Thymus (tissue), 11 donors: ENCODE measurements at regions not wholly inside any gene's neighbourhood (a gene's known extent, or its start where the extent isn't known, plus 50 kb on each side); places are given as distances from the start of the nearest gene placed in this dataset.

Source experiments
- DNase-seq, 9 donors: peaks; one replicate each; pipeline ENCODE4 v3.0.0-alpha.2; 2013; ENCODE audit warnings: low spot score in 9 of 9, low read depth in 6 of 9, missing footprints in 1 of 9
- H3K27ac ChIP-seq, 2 donors: one replicate each; pipeline ENCODE4 v1.5.1; 2013; ENCODE audit warnings: control low read depth in 1 of 2, low read depth in 1 of 2, low read length in 1 of 2, mild to moderate bottlenecking in 1 of 2, moderate library complexity in 1 of 2
- H3K27me3 ChIP-seq, 2 donors: one replicate each; pipeline ENCODE4 v1.5.1; 2013; ENCODE audit warnings: low read length in 1 of 2; ENCODE audit not compliant: control insufficient read depth in 2 of 2, insufficient read depth in 1 of 2
- H3K36me3 ChIP-seq, 2 donors: one replicate each; pipeline ENCODE4 v1.5.1; 2013; ENCODE audit warnings: low read length in 1 of 2, mild to moderate bottlenecking in 1 of 2, moderate library complexity in 1 of 2; ENCODE audit not compliant: control insufficient read depth in 2 of 2, insufficient read depth in 2 of 2
- H3K4me1 ChIP-seq, 2 donors: one replicate each; pipeline ENCODE4 v1.5.1; 2013; ENCODE audit warnings: low read length in 2 of 2; ENCODE audit not compliant: control insufficient read depth in 2 of 2, insufficient read depth in 2 of 2
- H3K4me3 ChIP-seq, 2 donors: one replicate each; pipeline ENCODE4 v1.5.1; 2013; ENCODE audit warnings: low read length in 2 of 2, control low read depth in 1 of 2, mild to moderate bottlenecking in 1 of 2
- H3K9me3 ChIP-seq, 2 donors: one replicate each; pipeline ENCODE4 v1.5.1; 2013; ENCODE audit warnings: low read length in 1 of 2, mild to moderate bottlenecking in 1 of 2; ENCODE audit not compliant: control insufficient read depth in 2 of 2, insufficient read depth in 1 of 2
- WGBS: extraction: QIAGEN DNeasy Blood & Tissue Kit; methylation state at CpG from one replicate; pipeline ENCODE4 v1.1.7; 2013; 5-methylcytosine and 5-hydroxymethylcytosine counted together
- donor health status: healthy.

DNA sequence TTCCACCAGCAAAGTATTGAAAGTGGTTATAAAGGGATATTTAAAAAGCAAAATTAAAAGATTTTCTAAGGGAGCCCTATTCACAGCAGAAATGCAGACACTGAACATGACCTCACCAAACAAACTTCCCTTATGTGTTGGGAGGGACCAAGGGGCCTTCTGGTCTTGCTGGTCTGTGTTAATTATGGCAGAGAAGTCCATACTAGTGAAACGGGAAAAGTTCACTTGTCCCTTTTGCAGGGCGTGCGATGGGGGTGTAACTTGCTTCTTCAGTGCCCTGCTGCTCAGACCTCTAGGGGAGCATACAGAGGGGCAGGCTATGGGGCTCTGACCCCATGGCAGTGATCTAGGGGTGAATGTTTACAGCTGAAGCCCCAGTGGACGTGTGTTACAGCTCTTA, 53.0 kb upstream of the ZNF337 start:
- H3K27me3 ChIP-seq: no peaks in the 10 kb centered on the region
- H3K27ac ChIP-seq: no peak overlapping the region
- no peak for DNase-seq
- peaks cover 6 to 11% of the 10 kb centered on the region in 2 donors for H3K4me1 ChIP-seq
- peaks cover 0 to 4% of the 10 kb centered on the region in 2 donors for H3K9me3 ChIP-seq
- no peaks in the 10 kb centered on the region for H3K36me3 ChIP-seq
- WGBS: 98% methylated on average over 4 of the region's 4 CpGs
- H3K4me3 ChIP-seq: no peak overlapping the region
